Right atrium auricular region (tissue), 2 donors: ENCODE measurements at regions not wholly inside any gene's neighbourhood (a gene's known extent, or its start where the extent isn't known, plus 50 kb on each side); places are given as distances from the start of the nearest gene placed in this dataset.

Source experiments
- DNase-seq: peaks from one replicate; pipeline ENCODE4 v3.0.0-alpha.2; 2019; ENCODE audit warnings: low spot score
- H3K27ac ChIP-seq, 2 donors: fragments of 200-600 bp; sonication (generic); 1 replicate in 1 of 2; 2 replicates in 1 of 2; pipeline ENCODE4 v1.5.1; 2016 to 2019
- H3K27me3 ChIP-seq, 2 donors: fragments of 200-600 bp; sonication (generic); one replicate each; pipeline versions ENCODE4 v1.5.1 to v1.6.0; 2017 to 2019
- H3K36me3 ChIP-seq: fragments of 200-600 bp; sonication (generic); one replicate; pipeline ENCODE4 v1.5.1; 2016
- H3K4me1 ChIP-seq, 2 donors: fragments of 200-600 bp; sonication (generic); one replicate each; pipeline versions ENCODE4 v1.5.1 to v1.6.0; 2017 to 2019
- H3K4me3 ChIP-seq, 2 donors: fragments of 200-600 bp; sonication (generic); 1 replicate in 1 of 2; 2 replicates in 1 of 2; pipeline ENCODE4 v1.5.1; 2017 to 2019; ENCODE audit warnings: mild to moderate bottlenecking in 1 of 2, moderate library complexity in 1 of 2
- H3K9me3 ChIP-seq, 2 donors: fragments of 200-600 bp; sonication (generic); one replicate each; pipeline ENCODE4 v1.5.1; 2019
- CTCF ChIP-seq, 2 donors: fragments of 200-600 bp; sonication (generic); IDR thresholded peaks; one replicate each; pipeline ENCODE4 v1.5.1; 2019; ENCODE audit warnings: antibody characterized with exemption in 2 of 2

GRCh38 chr16:76885776-76886537 is 305.0 kb upstream of the MON1B start:
- no peaks in the 10 kb centered on the region for H3K27me3 ChIP-seq
- no peak for DNase-seq
- H3K27ac ChIP-seq: no peak overlapping the region
- H3K4me1 ChIP-seq: no peaks in the 10 kb centered on the region
- no peak for TF ChIP-seq CTCF (IDR thresholded peaks at IDR 0.05)
- no peak overlapping the region for H3K4me3 ChIP-seq
- H3K9me3 ChIP-seq: no peaks in the 10 kb centered on the region
- no peaks in the 10 kb centered on the region for H3K36me3 ChIP-seq

GRCh38 chr16:76897816-76898215 is 293.2 kb upstream of the MON1B start:
- DNase-seq: no peak
- H3K9me3 ChIP-seq: no peaks in the 10 kb centered on the region
- no peaks in the 10 kb centered on the region for H3K4me1 ChIP-seq
- no peak overlapping the region for H3K27ac ChIP-seq
- no peak for TF ChIP-seq CTCF (IDR thresholded peaks at IDR 0.05)
- H3K4me3 ChIP-seq: no peak overlapping the region
- H3K36me3 ChIP-seq: no peaks in the 10 kb centered on the region
- H3K27me3 ChIP-seq: no peaks in the 10 kb centered on the region

- Histone ChIP-seq H3K4me1 (no peaks in the 10 kb centered on the region), H3K27ac (no peak overlapping the region), H3K9me3 (no peaks in the 10 kb centered on the region), H3K36me3 (no peaks in the 10 kb centered on the region), H3K27me3 (no peaks in the 10 kb centered on the region), H3K4me3 (no peak overlapping the region)
- no peak for DNase-seq
- no peak for TF ChIP-seq CTCF (IDR thresholded peaks at IDR 0.05)
Observed at GRCh38 chr16:76899767-76900166, 291.2 kb upstream of the MON1B start.

GRCh38 chr16:76900285-76901263 is 290.4 kb upstream of the MON1B start:
- H3K4me1 ChIP-seq: no peaks in the 10 kb centered on the region
- DNase-seq: no peak
- H3K36me3 ChIP-seq: no peaks in the 10 kb centered on the region
- H3K9me3 ChIP-seq: no peaks in the 10 kb centered on the region
- H3K27ac ChIP-seq: no peak overlapping the region
- no peak overlapping the region for H3K4me3 ChIP-seq
- TF ChIP-seq CTCF (IDR thresholded peaks at IDR 0.05): no peak
- no peaks in the 10 kb centered on the region for H3K27me3 ChIP-seq

- no peaks in the 10 kb centered on the region for H3K9me3 ChIP-seq
- no peaks in the 10 kb centered on the region for H3K36me3 ChIP-seq
- no peak for DNase-seq
- H3K27me3 ChIP-seq: no peaks in the 10 kb centered on the region
- no peak overlapping the region for H3K4me3 ChIP-seq
- TF ChIP-seq CTCF (IDR thresholded peaks at IDR 0.05): no peak
- H3K27ac ChIP-seq: no peak overlapping the region
- H3K4me1 ChIP-seq: no peaks in the 10 kb centered on the region
Observed at GRCh38 chr16:76906552-76906951, 284.4 kb upstream of the MON1B start.
